Skin epidermis (tissue), 12 donors: ENCODE measurements at regions not wholly inside any gene's neighbourhood (a gene's known extent, or its start where the extent isn't known, plus 50 kb on each side); places are given as distances from the start of the nearest gene placed in this dataset.
"Not testable (repeated sequence)": the region's sequence is repeated elsewhere in the genome, so short reads cannot be mapped to it uniquely, and the experiment has no call there.

Experiments used
- H3K27ac ChIP-seq, 21 experiments: fragments of 200-600 bp; sonication (generic) in 11 of 21; one replicate each; pipeline ENCODE4 v1.5.0; 2020; ENCODE audit warnings: mild to moderate bottlenecking in 3 of 21, inconsistent platforms in 2 of 21, moderate library complexity in 2 of 21
- H3K4me3 ChIP-seq, 7 experiments: fragments of 200-600 bp; sonication (generic) in 2 of 7; one replicate each; pipeline ENCODE4 v1.5.0; 2020; ENCODE audit warnings: inconsistent platforms in 2 of 7, mild to moderate bottlenecking in 2 of 7, moderate library complexity in 1 of 7

DNA sequence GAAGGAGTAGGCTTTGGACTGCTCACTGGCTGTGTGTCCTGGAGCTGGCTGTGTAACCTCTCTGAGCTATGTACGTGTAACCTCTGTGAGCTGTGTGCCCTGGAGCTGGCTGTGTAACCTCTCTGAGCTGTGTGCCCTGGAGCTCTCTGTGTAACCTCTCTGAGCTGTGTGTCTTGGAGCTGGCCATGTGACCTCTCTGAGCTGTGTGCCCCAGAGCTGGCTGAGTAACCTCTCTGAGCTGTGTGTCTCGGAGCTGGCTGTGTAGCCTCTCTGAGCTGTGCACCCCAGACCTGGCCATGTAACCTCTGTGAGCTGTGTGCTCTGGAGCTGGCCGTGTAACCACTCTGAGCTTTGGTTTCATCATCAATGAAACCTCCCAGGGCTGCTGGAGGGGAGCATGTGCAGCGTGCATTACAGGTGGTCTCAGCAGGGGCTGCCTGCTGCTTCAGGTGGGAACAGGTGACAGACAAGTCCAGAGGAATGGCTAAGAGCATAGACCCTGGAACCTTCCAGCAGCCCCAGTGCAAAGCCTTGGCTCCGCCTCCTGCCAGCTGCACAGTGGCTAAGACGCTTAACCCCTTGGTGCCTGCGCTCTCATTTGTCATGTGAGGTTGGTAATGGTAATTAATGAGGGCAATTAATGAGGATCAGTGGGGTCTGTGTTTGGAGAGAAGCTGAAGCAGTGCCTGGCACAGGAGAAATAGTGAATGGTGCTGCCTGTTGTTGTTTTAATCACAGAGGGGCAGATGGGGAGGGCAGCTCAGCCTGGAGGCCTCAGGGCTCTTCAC, 86.7 kb downstream of the KATNIP start:
- Histone ChIP-seq H3K27ac (no peak overlapping the region), H3K4me3 (no peak overlapping the region)

DNA sequence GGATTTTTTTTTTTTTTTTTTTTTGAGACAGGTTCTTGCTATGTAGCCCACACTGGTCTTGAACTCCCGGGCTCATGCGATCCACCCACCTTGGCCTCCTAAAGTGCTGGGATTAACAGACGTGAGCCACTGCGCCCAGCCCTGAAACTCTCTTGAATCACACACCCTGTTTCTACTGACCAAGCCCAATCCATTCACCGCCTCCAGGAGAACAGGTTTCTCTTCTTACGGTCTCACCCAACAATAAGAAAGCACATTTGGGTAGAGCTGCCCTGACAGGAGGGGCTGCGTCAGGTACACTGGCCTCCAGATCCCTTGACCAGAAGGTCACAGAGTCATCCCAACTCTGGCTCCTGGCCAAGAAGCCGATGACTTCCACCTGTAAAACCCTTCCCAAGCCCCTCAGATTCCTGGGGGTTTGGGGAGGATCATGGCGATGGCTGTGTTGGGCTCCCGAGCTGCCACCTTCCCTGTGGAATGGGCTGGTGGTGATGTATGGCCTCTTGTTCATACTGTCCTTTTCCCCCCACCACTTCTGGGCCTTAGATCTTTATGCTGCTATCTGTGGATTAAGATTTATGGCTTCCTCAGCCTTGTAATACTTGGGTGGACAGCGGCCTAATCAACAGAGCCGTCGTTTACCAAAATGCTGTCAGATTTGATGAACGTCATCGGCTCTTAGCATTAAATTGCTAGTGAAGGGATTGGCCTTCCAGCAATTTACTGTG, 89.1 kb downstream of the KATNIP start:
- Histone ChIP-seq H3K4me3 (no peak overlapping the region), H3K27ac (peak overlapping the region in 18 of 21 experiments; percentile 3 to 84 (median 70))

DNA sequence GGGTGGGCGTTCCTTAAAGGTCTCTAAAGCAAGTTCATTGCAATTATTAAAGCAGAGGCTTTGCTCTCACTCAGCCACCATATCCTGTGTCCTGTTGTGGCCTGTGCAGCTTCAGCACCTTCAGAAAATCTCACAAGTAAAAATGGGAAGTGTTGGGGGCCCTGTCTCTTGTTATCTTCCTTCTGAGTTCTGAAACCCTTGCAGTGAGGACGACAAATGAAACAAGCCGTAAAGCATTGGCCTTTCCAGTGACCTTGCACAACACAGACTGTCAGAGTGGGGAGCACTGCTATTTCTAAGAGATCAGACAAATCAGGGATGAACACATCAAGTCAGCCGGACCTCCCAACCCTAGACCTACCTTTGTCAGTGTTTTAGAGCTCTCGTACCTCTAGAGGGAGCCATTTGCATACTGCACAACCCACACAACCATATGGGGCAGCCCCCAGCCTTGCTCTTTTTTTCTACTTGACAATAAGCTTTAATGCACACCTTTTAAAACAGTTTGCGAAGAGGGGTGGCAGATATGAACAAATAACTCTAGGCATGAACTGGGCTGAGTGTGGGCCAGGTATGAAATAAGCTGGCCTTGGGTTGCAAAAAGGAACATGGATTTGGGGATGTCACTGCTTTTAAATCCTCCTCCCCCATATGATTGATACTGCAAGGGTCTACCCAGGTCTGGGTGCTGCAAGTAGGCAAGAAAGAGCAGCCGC, 89.8 kb downstream of the KATNIP start:
- H3K27ac ChIP-seq, result peak overlapping the region in 18 of 21 experiments; percentile 3 to 84 (median 68)
- no peak overlapping the region for H3K4me3 ChIP-seq

DNA sequence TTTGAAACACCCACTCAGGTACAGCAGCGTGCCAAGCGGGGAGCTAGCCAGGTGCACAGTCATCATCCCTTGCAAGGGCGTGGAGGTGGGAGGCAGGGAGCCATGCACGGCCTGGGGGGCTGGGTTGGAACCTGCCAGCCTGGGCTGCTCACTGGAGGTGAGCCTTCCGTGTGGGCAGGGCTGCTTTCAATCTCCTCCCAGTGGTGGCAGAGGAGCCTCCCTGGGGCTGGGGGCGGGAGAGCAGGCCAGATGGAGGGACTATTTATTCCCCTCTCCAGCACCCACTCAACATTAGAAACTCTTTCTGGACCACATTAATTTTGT, 90.3 kb downstream of the KATNIP start:
- Histone ChIP-seq H3K27ac (peak overlapping the region in 5 of 21 experiments; percentile 53 to 84 (median 73)), H3K4me3 (no peak overlapping the region)

DNA sequence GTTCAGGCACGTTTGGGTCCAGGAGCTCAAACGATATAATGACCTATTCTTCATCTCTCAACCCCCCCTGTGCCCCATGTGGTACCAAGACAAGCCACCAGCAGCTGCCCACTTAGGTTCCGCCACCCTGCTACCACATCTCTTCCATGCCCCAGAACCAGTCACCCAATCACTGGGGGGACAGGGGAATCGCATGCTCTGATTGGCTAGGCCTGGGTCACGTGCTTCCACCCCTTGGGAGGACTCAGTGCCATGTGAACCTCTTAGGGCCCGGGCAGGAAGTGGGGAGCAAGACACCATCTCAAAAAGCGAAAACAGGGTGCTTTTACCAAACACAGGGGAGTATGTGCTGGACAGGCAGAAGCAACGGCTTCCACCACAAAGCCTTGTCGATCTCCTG, 91.3 kb downstream of the KATNIP start:
- H3K4me3 ChIP-seq, result no peak overlapping the region
- no peak overlapping the region for H3K27ac ChIP-seq

DNA sequence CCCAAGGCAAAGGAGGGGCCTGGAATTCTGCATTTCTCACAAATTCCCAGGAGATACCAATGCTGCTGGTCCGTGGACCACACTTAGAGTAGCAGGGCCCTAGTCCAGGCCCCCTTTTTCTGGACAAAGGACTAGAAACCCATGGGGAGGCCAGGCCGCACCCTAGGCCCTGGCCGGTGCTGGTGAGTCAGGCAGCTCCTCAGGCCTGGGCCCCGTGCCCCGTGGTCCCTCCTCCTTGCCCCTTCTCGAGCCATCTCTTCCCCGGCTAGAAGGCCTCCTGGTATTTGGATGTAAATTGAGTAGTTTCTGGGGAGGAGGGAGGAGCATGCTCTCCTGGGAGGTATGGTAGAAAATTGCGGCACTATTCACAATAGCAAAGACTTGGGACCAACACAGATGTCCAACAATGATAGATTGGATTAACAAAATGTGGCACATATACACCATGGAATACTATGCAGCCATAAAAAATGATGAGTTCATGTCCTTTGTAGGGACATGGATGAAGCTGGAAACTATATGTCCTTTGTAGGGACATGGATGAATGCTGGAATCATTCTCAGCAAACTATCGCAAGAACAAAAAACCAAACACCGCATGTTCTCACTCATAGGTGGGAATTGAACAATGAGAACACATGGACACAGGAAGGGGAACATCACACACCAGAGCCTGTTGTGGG, 91.9 kb downstream of the KATNIP start:
- H3K4me3 ChIP-seq, H3K27ac ChIP-seq: not testable (repeated sequence)

DNA sequence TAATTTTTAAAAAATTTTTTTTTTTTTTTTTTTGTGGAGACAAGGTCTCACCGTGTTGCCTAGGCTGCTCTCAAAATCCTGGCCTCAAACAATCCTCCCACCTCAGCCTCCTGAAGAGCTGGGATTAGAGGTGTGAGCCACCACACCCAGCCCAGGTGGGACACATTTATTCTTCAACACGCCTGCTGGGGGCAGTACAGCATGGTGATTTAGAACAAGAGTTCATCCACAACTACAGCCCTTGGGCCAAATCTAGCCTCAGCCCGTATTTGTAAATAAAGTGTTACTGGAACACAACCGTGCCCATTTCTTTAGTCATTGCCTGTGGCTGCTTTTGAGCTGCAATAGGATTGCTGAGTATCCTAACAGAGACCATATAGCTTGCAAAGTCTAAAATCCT, 92.8 kb downstream of the KATNIP start:
- Histone ChIP-seq H3K4me3 (no peak overlapping the region), H3K27ac (no peak overlapping the region)

DNA sequence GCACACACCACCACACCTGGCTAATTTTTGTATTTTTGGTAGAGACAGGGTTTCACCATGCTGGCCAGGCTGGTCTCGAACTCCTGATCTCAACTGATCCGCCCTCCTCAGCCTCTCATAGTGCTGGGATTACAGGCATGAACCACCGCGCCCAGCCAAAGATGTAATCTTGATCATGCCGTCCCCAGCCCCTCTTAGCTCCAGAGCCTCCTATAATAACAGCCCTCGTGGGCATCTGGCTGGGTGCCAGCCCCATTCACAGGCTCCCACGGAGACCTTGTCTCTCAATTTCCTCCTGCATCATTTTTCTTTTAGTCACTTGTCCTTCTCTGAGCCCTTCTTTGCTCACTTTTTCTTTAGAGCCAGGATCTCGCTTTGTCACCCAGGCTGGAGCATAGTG, 94.2 kb downstream of the KATNIP start:
- Histone ChIP-seq H3K4me3 (no peak overlapping the region), H3K27ac (no peak overlapping the region)

DNA sequence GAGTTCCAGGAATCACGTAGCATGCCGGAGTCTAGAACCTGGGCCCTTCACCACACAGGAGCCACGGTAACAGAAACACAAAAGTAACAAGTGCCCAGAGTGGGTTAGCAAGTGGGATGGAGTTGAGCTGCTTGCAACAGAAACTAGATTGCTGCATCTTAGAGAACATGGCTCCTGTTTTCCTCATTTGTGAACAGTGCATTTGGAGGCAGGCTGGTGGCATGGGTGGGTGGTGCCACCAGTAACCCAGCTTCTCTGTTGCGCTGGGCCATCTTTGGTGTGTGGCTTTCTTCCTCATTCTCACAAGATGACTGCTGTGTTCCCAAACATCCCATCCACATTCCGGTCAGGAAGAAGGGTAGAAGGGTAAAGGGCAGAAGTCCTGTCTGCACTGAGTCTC, 95.5 kb downstream of the KATNIP start:
- Histone ChIP-seq H3K27ac (peak overlapping the region in 1 of 21 experiments; percentile 7), H3K4me3 (no peak overlapping the region)

DNA sequence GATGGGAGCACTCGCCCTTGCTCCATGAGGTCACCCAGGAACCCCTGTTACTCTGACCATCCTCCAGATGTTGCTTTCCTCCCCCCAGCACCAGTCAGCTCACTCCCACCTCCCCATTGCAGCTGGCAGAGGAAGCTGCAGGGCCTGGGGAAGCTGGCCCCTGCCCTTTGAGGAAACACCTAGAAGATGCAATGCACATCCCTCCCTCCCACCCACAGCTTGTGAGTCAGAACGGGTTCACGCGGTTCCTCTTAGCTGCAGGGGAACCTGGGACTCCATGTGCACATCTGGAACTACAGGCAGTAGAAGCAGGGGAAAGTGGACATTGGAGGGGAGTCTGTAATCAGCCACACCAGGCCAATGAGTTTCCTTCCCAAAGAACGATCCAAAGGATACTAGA, 96.9 kb downstream of the KATNIP start:
- Histone ChIP-seq H3K4me3 (no peak overlapping the region), H3K27ac (peak overlapping the region in 1 of 21 experiments; percentile 7)

DNA sequence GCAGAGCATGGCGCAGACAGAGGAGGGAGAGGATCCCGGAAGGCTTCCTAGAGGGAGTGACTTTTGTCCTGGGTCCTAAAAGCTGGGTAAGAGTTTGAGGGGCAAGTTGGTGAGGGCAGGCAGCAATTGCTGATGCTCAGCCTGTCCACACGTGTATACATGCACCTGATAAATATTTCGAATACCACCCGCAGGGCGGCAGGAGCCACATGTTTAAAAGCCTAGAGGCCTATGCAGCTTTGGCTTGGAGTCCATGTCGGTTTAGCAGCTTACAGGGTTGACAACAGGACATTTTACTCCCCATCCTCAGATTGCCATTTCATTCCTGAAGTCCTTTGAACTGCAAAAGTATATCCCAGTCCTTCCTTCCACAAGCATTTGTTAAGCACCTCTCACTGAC, 99.1 kb downstream of the KATNIP start:
- H3K27ac ChIP-seq, result no peak overlapping the region
- H3K4me3 ChIP-seq, result no peak overlapping the region

DNA sequence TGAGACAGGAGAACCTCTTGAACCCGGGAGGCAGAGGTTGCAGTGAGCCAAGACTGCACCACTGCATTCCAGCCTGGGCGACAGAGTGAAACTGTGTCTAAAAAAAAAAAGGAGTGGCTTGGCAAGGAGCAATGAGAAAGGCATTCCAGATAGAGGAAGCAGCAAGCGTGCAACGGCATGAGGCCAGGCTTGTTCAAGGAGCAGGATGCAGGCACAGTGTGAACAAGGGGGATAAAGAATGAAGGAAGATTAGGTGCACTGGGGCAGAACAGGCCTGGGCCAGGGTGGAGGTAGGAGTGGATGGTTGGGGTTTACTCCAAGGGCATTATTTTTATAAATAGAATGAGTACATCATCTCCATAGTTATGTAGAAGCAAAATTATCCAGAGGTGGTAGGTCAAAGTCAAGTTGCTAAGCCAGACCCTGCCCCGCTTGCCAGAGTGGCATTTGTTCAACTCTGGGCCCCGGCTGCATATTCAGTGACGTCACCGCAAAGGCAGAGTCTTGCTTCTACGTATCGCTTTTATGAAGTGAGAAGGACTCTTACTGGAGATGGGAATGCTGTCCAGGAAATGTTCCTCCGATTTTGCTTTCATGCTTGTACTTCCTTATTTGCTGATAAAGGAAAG, 100.2 kb downstream of the KATNIP start:
- no peak overlapping the region for H3K27ac ChIP-seq
- no peak overlapping the region for H3K4me3 ChIP-seq

DNA sequence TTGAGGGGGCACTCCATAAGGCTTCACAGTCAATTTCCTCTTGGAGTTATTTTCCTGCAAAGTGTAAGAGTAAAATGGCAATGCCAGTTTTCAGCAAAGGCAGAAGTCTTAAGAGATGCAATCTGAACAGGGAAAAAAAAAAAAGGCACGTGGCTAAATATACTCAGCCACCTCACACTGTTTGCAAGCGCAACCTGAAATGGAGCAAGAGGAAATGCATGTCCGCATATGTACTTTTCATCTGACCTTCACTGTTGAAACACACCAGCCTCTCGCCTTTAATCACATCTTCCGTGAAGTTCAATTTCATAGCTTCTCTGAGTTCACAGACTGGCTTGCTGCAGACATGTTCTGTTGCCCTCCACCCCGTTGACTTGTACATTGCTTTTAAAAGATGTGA, 101.4 kb downstream of the KATNIP start:
- Histone ChIP-seq H3K4me3 (no peak overlapping the region), H3K27ac (no peak overlapping the region)

DNA sequence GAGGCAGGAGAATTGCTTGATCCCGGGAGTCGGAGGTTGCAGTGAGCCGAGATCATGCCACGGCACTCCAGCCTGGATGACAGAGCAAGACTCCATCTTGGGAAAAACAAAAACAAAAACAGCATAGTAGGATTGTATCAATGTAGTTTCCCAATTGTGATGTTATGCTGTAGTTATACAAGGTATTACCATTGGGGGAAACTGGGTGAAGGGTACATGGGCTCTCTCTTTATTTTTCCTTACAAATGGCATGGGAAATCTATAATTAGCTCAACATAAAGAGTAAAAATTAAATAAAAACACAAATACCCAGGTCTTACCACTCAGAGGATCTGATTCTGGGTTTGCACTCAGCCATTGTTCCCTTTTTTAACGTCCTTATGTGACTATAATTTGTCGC, 107.9 kb downstream of the KATNIP start:
- no peak overlapping the region for H3K4me3 ChIP-seq
- no peak overlapping the region for H3K27ac ChIP-seq

DNA sequence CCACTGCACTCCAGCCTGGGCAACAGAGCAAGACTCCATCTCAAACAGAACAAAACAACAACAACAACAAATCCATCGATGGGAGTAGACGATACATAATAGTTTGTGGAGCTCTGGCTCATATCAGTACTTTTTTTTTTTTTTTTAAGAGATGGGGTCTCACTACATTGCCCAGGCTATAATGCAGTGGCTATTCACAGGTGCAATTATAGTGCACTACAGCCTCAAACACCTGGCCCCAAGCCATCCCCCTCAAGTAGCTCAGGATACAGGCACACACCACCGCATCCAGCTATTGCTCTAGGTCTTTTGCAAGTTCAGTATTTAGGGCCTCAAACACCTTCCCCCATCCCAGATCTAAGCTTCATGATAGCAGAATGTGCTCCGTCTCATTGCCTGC, 110.6 kb downstream of the KATNIP start:
- Histone ChIP-seq H3K27ac (no peak overlapping the region), H3K4me3 (no peak overlapping the region)

DNA sequence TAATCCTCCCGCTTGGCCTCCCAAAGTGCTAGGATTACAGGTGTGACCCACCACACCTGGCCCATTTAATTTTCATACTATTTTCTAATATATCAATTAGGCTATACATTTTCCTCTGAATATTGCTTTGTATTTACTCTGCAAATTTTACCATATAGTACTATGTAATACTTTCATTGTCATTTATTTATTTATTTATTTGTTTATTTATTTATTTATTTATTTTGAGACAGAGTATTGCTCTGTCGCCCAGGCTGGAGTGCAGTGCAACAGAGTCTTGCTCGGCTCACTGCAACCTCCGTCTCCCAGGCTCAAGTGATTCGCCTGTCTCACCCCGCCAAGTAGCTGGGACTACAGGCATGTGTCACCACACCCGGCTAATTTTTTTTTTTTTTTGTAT, 113.3 kb downstream of the KATNIP start:
- not testable (repeated sequence) for H3K27ac ChIP-seq, H3K4me3 ChIP-seq

DNA sequence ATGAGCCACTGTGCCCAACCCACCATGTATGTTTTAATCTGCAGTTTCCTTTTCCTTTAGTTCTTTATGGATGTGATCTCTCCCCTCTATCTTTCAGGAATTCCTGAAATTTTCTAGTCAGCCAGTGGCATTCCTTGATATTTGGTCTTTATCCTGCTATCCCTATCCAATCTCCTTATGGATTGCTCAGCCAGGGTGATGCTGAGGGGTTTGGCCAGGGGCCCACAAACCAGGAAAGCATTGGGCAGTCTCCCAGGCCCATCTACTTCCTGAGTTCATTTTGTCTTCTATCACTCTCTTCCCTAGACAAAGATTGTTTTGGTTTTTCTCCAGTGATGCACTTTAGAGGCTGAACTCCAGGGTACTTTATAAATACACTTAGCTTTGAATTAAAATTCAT, 115.9 kb downstream of the KATNIP start:
- H3K27ac ChIP-seq, result no peak overlapping the region
- H3K4me3 ChIP-seq, result no peak overlapping the region

DNA sequence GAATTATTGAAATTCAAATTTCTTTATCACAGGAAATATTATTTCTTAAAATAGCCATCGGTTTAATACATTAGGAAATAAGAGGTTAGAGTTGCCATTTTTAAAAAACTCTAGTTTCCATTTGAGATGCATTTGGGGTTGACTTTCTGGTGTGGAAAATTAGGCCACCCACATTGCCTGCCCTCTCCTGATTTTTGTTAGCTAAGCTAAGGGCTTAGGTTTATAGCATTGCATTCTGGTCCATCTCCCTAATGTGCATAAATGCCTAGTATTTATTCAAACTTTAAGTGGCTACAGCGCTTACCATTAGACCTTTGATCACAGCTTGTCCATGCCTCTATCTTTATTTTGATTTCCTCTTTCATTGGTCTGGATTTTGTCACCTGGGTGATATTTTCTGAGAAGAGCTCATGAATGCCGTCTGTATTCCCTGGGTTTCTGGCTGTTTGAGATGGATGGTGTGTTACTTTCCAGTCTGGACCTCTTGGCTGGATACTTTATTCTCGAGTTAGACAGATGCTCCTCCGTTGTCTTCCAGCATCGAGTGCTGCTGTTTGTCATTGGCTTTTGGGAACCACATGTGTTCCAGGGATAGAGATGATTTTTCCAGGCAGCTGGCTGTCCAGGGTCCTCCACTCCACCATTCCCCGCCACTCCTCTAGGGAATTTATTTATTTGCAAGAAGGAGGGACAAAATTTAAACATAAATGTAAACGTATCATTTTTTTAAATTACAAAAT, 120.3 kb downstream of the KATNIP start:
- Histone ChIP-seq H3K4me3 (no peak overlapping the region), H3K27ac (no peak overlapping the region)

DNA sequence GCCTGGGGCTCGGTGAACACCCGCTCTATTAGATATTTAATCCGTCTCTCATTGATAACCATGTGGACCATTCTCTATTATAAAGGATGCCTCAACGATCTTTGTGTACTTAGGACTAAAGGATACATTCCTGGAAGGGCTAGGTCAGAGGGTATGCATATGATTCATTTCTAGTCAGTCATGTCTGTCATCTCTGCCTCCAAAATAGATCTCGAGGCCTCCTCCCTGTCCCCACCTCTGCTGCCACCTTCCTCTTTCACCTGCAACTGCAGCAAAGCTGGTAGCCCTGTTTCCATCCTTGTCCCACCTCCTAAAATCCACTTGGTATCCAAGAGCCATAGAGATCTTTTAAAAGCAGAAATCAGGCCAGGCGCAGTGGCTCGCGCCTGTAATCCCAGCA, 121.5 kb downstream of the KATNIP start:
- Histone ChIP-seq H3K4me3 (no peak overlapping the region), H3K27ac (no peak overlapping the region)
